Prostate gland (tissue), 2 donors: ENCODE measurements at regions not wholly inside any gene's neighbourhood (a gene's known extent, or its start where the extent isn't known, plus 50 kb on each side); places are given as distances from the start of the nearest gene placed in this dataset.

Experiments used
- POLR2A ChIP-seq: fragments of 450-650 bp; IDR thresholded peaks from one replicate; pipeline ENCODE4 v1.6.1; 2016; ENCODE audit warnings: antibody characterized with exemption, mild to moderate bottlenecking
- TF ChIP-seq, protein P1 (sequence below), 4 experiments: fragments of 200-600 bp in 2 of 4; fragments of 450-650 bp in 2 of 4; sonication (generic) in 2 of 4; IDR thresholded peaks; 1 replicate in 3 of 4; 2 replicates in 1 of 4; pipeline ENCODE4 v1.5.1; 2016 to 2019; ENCODE audit warnings: antibody characterized with exemption in 4 of 4, mild to moderate bottlenecking in 2 of 4, moderate library complexity in 2 of 4

DNA sequence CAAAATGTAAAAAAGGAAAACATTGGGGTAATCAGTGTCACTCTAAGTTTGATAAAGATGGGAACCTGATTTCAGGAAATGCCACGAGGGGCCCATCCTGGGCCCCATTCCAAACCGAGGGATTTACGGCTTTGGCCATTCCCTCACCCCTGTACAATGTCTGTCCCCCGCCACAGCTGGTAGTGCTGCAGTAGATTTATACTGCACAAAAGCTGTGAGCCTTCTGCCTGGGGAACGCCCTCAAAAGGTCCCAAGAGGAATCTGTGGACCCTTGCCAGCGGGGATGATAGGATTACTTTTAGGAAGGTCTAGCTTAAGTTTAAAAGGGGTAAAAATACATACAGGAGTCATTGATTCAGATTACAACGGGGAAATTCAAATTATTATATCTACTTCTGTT, 173.4 kb upstream of the SGCG start:
- TF ChIP-seq, protein P1, sequence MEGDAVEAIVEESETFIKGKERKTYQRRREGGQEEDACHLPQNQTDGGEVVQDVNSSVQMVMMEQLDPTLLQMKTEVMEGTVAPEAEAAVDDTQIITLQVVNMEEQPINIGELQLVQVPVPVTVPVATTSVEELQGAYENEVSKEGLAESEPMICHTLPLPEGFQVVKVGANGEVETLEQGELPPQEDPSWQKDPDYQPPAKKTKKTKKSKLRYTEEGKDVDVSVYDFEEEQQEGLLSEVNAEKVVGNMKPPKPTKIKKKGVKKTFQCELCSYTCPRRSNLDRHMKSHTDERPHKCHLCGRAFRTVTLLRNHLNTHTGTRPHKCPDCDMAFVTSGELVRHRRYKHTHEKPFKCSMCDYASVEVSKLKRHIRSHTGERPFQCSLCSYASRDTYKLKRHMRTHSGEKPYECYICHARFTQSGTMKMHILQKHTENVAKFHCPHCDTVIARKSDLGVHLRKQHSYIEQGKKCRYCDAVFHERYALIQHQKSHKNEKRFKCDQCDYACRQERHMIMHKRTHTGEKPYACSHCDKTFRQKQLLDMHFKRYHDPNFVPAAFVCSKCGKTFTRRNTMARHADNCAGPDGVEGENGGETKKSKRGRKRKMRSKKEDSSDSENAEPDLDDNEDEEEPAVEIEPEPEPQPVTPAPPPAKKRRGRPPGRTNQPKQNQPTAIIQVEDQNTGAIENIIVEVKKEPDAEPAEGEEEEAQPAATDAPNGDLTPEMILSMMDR (IDR thresholded peaks at IDR 0.05): no peak
- no peak for TF ChIP-seq POLR2A
